ENCODE measurements at regions not wholly inside any gene's neighbourhood (a gene's known extent, or its start where the extent isn't known, plus 50 kb on each side); places are given as distances from the start of the nearest gene placed in this dataset.

- TF ChIP-seq FOXP2 (optimal IDR thresholded peaks at IDR 0.05; ENCODE audit: borderline replicate concordance, extremely low read depth, extremely low read length, insufficient read depth): no peak
- no peak for TF ChIP-seq POLR2AphosphoS5 (IDR thresholded peaks at IDR 0.05; ENCODE audit: low read depth, low read length)
- TF ChIP-seq, protein P1, sequence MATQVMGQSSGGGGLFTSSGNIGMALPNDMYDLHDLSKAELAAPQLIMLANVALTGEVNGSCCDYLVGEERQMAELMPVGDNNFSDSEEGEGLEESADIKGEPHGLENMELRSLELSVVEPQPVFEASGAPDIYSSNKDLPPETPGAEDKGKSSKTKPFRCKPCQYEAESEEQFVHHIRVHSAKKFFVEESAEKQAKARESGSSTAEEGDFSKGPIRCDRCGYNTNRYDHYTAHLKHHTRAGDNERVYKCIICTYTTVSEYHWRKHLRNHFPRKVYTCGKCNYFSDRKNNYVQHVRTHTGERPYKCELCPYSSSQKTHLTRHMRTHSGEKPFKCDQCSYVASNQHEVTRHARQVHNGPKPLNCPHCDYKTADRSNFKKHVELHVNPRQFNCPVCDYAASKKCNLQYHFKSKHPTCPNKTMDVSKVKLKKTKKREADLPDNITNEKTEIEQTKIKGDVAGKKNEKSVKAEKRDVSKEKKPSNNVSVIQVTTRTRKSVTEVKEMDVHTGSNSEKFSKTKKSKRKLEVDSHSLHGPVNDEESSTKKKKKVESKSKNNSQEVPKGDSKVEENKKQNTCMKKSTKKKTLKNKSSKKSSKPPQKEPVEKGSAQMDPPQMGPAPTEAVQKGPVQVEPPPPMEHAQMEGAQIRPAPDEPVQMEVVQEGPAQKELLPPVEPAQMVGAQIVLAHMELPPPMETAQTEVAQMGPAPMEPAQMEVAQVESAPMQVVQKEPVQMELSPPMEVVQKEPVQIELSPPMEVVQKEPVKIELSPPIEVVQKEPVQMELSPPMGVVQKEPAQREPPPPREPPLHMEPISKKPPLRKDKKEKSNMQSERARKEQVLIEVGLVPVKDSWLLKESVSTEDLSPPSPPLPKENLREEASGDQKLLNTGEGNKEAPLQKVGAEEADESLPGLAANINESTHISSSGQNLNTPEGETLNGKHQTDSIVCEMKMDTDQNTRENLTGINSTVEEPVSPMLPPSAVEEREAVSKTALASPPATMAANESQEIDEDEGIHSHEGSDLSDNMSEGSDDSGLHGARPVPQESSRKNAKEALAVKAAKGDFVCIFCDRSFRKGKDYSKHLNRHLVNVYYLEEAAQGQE (IDR thresholded peaks at IDR 0.05; ENCODE audit: insufficient read depth in 1 of 2, low read depth in 2 of 2, low read length in 2 of 2): no peak
- no peak for TF ChIP-seq SIN3A (IDR thresholded peaks at IDR 0.05; ENCODE audit: borderline replicate concordance, insufficient read depth, low read length)
Measured at GRCh38 chr18:47577520-47577919, 326.1 kb upstream of the SKOR2 start.

- TF ChIP-seq TAF1 (IDR thresholded peaks at IDR 0.05; ENCODE audit: borderline replicate concordance, insufficient read depth, low read length): no peak
- TF ChIP-seq, protein P1 (IDR thresholded peaks at IDR 0.05; ENCODE audit: insufficient read depth in 1 of 2, low read depth in 2 of 2, low read length in 2 of 2): no peak
Measured at GRCh38 chr18:47574966-47575365, 323.5 kb upstream of the SKOR2 start.

GRCh38 chr18:47571957-47572356 lies 320.5 kb upstream of the SKOR2 start:
- TF ChIP-seq TAF1 (IDR thresholded peaks at IDR 0.05; ENCODE audit: borderline replicate concordance, insufficient read depth, low read length) (no peak), FOXP2 (optimal IDR thresholded peaks at IDR 0.05; ENCODE audit: borderline replicate concordance, extremely low read depth, extremely low read length, insufficient read depth) (no peak), SIN3A (IDR thresholded peaks at IDR 0.05; ENCODE audit: borderline replicate concordance, insufficient read depth, low read length) (no peak), POLR2AphosphoS5 (IDR thresholded peaks at IDR 0.05; ENCODE audit: low read depth, low read length) (no peak)
- TF ChIP-seq, protein P1 (IDR thresholded peaks at IDR 0.05; ENCODE audit: insufficient read depth in 1 of 2, low read depth in 2 of 2, low read length in 2 of 2): no peak

DNA sequence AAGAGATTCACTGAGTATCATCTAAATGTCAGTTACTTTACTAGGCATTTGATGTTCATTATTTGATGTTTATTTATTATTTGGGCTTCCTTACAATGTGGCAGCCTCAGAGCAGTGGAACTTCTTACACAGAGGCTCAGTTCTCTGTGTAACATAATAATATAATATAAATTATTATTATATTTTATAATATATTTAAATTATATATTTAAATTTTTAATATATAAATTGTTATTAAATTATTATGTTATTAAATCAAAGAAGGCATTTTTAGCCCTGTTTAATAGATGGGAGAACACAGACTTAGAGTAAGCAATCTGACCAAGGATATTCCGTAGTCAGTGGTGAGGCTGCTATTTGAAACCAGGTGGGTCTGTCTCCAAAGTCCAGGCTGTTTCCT lies 315.3 kb upstream of the SKOR2 start:
- TF ChIP-seq FOXP2 (optimal IDR thresholded peaks at IDR 0.05; ENCODE audit: borderline replicate concordance, extremely low read depth, extremely low read length, insufficient read depth) (no peak), SIN3A (IDR thresholded peaks at IDR 0.05; ENCODE audit: borderline replicate concordance, insufficient read depth, low read length) (no peak), TAF1 (IDR thresholded peaks at IDR 0.05; ENCODE audit: borderline replicate concordance, insufficient read depth, low read length) (no peak), POLR2AphosphoS5 (IDR thresholded peaks at IDR 0.05; ENCODE audit: low read depth, low read length) (no peak)
- TF ChIP-seq, protein P1 (IDR thresholded peaks at IDR 0.05; ENCODE audit: insufficient read depth in 1 of 2, low read depth in 2 of 2, low read length in 2 of 2): no peak

Measured in PFSK-1 (cell line).